H1 (cell line): ENCODE measurements at regions not wholly inside any gene's neighbourhood (a gene's known extent, or its start where the extent isn't known, plus 50 kb on each side); places are given as distances from the start of the nearest gene placed in this dataset.

Experiments
- CTCF ChIA-PET: fragments of 300-600 bp; sonication (Branson Sonifier 250); formaldehyde crosslinking; loops from one replicate; lab custom pipeline; 2021; ENCODE audit not compliant: partially characterized antibody; lab: Charles Lee
- POLR2A ChIA-PET: fragments of 300-600 bp; sonication (Branson Sonifier 250); formaldehyde crosslinking; loops from one replicate; lab custom pipeline; 2021; ENCODE audit warnings: inconsistent platforms; ENCODE audit not compliant: partially characterized antibody; lab: Charles Lee
- DNase-seq, 2 experiments: peaks; one replicate each; pipeline versions ENCODE4 v3.0.0 to v3.0.0-alpha.2; 2010 to 2022; ENCODE audit warnings: low spot score in 2 of 2, low read depth in 1 of 2, mixed read lengths in 1 of 2
- FAIRE-seq: peaks from 2 replicates; lab custom pipeline; 2011; peaks lifted over from hg19 to GRCh38; lab: Jason Lieb, UNC
- H2AFZ ChIP-seq: 2 replicates; pipeline ENCODE4 v1.8.1; 2012; ENCODE audit warnings: low read length, inconsistent platforms
- H2AK5ac ChIP-seq: 2 replicates; pipeline ENCODE4 v1.6.1; 2013; ENCODE audit warnings: low read depth, low read length
- H2BK120ac ChIP-seq: replicated peaks from 2 replicates; pipeline ENCODE3; 2013; ENCODE audit warnings: low read depth, low read length, inconsistent platforms
- H2BK12ac ChIP-seq: 2 replicates; pipeline ENCODE4 v1.6.1; 2013; ENCODE audit warnings: low read depth, low read length
- H2BK15ac ChIP-seq: 2 replicates; pipeline ENCODE4 v1.6.1; 2013; ENCODE audit warnings: low read length
- H2BK20ac ChIP-seq: 2 replicates; pipeline ENCODE4 v1.6.1; 2013; ENCODE audit warnings: low read length
- H2BK5ac ChIP-seq: 2 replicates; pipeline ENCODE4 v1.6.1; 2013; ENCODE audit warnings: low read depth, low read length
- H3K14ac ChIP-seq: 2 replicates; pipeline ENCODE4 v1.6.1; 2013; ENCODE audit warnings: inconsistent platforms; ENCODE audit not compliant: insufficient read length
- H3K18ac ChIP-seq: 2 replicates; pipeline ENCODE4 v1.6.1; 2013; ENCODE audit warnings: low read length; ENCODE audit errors: extremely low read depth
- H3K23ac ChIP-seq: 2 replicates; pipeline ENCODE4 v1.6.1; 2013; ENCODE audit warnings: inconsistent platforms; ENCODE audit not compliant: insufficient read length
- H3K23me2 ChIP-seq: 2 replicates; pipeline ENCODE4 v1.6.1; 2013; ENCODE audit warnings: low read depth, low read length
- H3K27ac ChIP-seq: 2 replicates; pipeline ENCODE4 v1.6.1; 2011; ENCODE audit warnings: low read depth, low read length, inconsistent platforms
- H3K27me3 ChIP-seq, 4 experiments: replicated peaks in 1 of 4; 1 replicate in 1 of 4; 2 replicates in 3 of 4; pipeline versions ENCODE4 v1.6.1 to v1.8.1; 2011 to 2013; ENCODE audit warnings: low read length in 3 of 4, mild to moderate bottlenecking in 3 of 4, inconsistent platforms in 2 of 4, mixed read lengths in 2 of 4, moderate library complexity in 1 of 4; ENCODE audit not compliant: control insufficient read depth in 3 of 4, insufficient read depth in 3 of 4; ENCODE audit errors: extremely low read depth in 1 of 4
- H3K36me3 ChIP-seq, 4 experiments: 2 replicates each; pipeline versions ENCODE4 v1.6.1 to v1.8.1; 2011 to 2013; ENCODE audit warnings: mild to moderate bottlenecking in 4 of 4, low read length in 3 of 4, moderate library complexity in 2 of 4, control low read depth in 1 of 4, inconsistent platforms in 1 of 4; ENCODE audit not compliant: insufficient read depth in 4 of 4, control insufficient read depth in 2 of 4
- H3K4ac ChIP-seq: replicated peaks from 2 replicates; pipeline ENCODE3; 2013; ENCODE audit warnings: low read length, low read depth, mixed read lengths, inconsistent platforms; ENCODE audit not compliant: insufficient read length
- H3K4me1 ChIP-seq, 4 experiments: replicated peaks in 1 of 4; 1 replicate in 1 of 4; 2 replicates in 3 of 4; pipeline versions ENCODE4 v1.6.1 to v1.8.1; 2011 to 2013; ENCODE audit warnings: low read length in 3 of 4, inconsistent platforms in 2 of 4, mixed read lengths in 1 of 4; ENCODE audit not compliant: insufficient read depth in 4 of 4, control insufficient read depth in 3 of 4
- H3K4me2 ChIP-seq, 2 experiments: 2 replicates each; pipeline versions ENCODE4 v1.6.1 to v1.8.1; 2011 to 2013; ENCODE audit warnings: low read depth in 2 of 2, low read length in 2 of 2, control low read depth in 1 of 2, inconsistent platforms in 1 of 2, mild to moderate bottlenecking in 1 of 2; ENCODE audit not compliant: insufficient read depth in 1 of 2
- H3K4me3 ChIP-seq, 4 experiments: fragments of 200-600, 300-600 bp in 1 of 4; sonication (generic), shearing (Covaris generic), sonication (Bioruptor Twin) in 1 of 4; 2 replicates each; pipeline versions ENCODE4 v1.5.1 to v1.8.1; 2011 to 2016; ENCODE audit warnings: low read length in 4 of 4, low read depth in 3 of 4, control low read depth in 2 of 4, inconsistent platforms in 2 of 4, mild to moderate bottlenecking in 2 of 4, mixed read lengths in 1 of 4, moderate library complexity in 1 of 4; ENCODE audit not compliant: insufficient read depth in 2 of 4; ENCODE audit errors: extremely low read depth in 1 of 4
- H3K56ac ChIP-seq: replicated peaks from 2 replicates; pipeline ENCODE3; 2013; ENCODE audit warnings: low read depth, mild to moderate bottlenecking, mixed read lengths, low read length, inconsistent platforms; ENCODE audit not compliant: insufficient read length
- H3K79me1 ChIP-seq: 2 replicates; pipeline ENCODE4 v1.6.1; 2013; ENCODE audit warnings: low read depth, low read length, control low read depth
- H3K79me2 ChIP-seq, 2 experiments: 2 replicates each; pipeline versions ENCODE4 v1.6.1 to v1.8.1; 2012 to 2013; ENCODE audit warnings: low read length in 2 of 2, mild to moderate bottlenecking in 2 of 2, inconsistent platforms in 1 of 2; ENCODE audit not compliant: insufficient read depth in 2 of 2, control insufficient read depth in 1 of 2
- H3K9ac ChIP-seq, 4 experiments: replicated peaks in 1 of 4; 1 replicate in 1 of 4; 2 replicates in 3 of 4; pipeline versions ENCODE4 v1.6.1 to v1.8.1; 2011 to 2013; ENCODE audit warnings: low read depth in 3 of 4, low read length in 3 of 4, control low read depth in 2 of 4, mild to moderate bottlenecking in 2 of 4, moderate library complexity in 2 of 4, inconsistent platforms in 1 of 4; ENCODE audit errors: extremely low read depth in 1 of 4
- H3K9me3 ChIP-seq, 2 experiments: 2 replicates each; pipeline versions ENCODE4 v1.6.1 to v1.8.1; 2012 to 2013; ENCODE audit warnings: mild to moderate bottlenecking in 2 of 2, moderate library complexity in 2 of 2, control low read depth in 1 of 2, inconsistent platforms in 1 of 2, low read depth in 1 of 2, low read length in 1 of 2, mixed read lengths in 1 of 2; ENCODE audit not compliant: insufficient read depth in 2 of 2
- H4K20me1 ChIP-seq, 2 experiments: replicated peaks in 1 of 2; 2 replicates each; pipeline versions ENCODE3 to v1.8.1; 2011 to 2013; ENCODE audit warnings: inconsistent platforms in 2 of 2, low read length in 2 of 2, mild to moderate bottlenecking in 1 of 2; ENCODE audit not compliant: insufficient read depth in 2 of 2, control insufficient read depth in 1 of 2
- H4K5ac ChIP-seq: 2 replicates; pipeline ENCODE4 v1.6.1; 2013; ENCODE audit warnings: low read length, low read depth, mixed read lengths, inconsistent platforms; ENCODE audit not compliant: insufficient read length
- H4K8ac ChIP-seq: 2 replicates; pipeline ENCODE4 v1.8.0; 2013; ENCODE audit warnings: mild to moderate bottlenecking, moderate library complexity, low read length, inconsistent platforms; ENCODE audit not compliant: insufficient read depth; ENCODE audit errors: extremely low read depth
- H4K91ac ChIP-seq: replicated peaks from 2 replicates; pipeline ENCODE3; 2013; ENCODE audit warnings: low read length, mixed read lengths, inconsistent platforms; ENCODE audit not compliant: insufficient read length
- ATF2 ChIP-seq: IDR thresholded peaks from 2 replicates; pipeline ENCODE4 v1.6.1; 2012; ENCODE audit warnings: low read length, inconsistent platforms
- BRCA1 ChIP-seq: IDR thresholded peaks from 2 replicates; pipeline ENCODE4 v1.6.1; 2012; ENCODE audit warnings: low read depth, low read length, improper control_type of control experiment
- E2F6 ChIP-seq: IDR thresholded peaks from 2 replicates; pipeline ENCODE4 v1.6.1; 2012; ENCODE audit warnings: inconsistent platforms
- RNF2 ChIP-seq: fragments of 200-900, 300-1000 bp; sonication (generic); IDR thresholded peaks from 2 replicates; pipeline ENCODE4 v1.7.1; 2016; ENCODE audit warnings: borderline replicate concordance, low read depth, mild to moderate bottlenecking, antibody characterized with exemption, low read length; ENCODE audit not compliant: poor library complexity, severe bottlenecking; ENCODE audit errors: missing control alignments
- RXRA ChIP-seq: IDR thresholded peaks from 2 replicates; pipeline ENCODE4 v1.6.1; 2011; ENCODE audit warnings: low read depth, mild to moderate bottlenecking, low read length, moderate library complexity; ENCODE audit not compliant: insufficient read depth
- SAP30 ChIP-seq: fragments of 300-600 bp; sonication (generic); IDR thresholded peaks from 2 replicates; pipeline ENCODE4 v1.7.1; 2012; ENCODE audit warnings: low read length, moderate library complexity, mild to moderate bottlenecking, inconsistent platforms; ENCODE audit not compliant: insufficient read depth, insufficient replicate concordance
- SIN3A ChIP-seq, 2 experiments: IDR thresholded peaks in 1 of 2; conservative IDR thresholded peaks in 1 of 2; 2 replicates each; pipeline ENCODE4 v1.6.1; 2011 to 2012; ENCODE audit warnings: low read length in 2 of 2, improper control_type of control experiment in 1 of 2, low read depth in 1 of 2, mild to moderate bottlenecking in 1 of 2
- SRF ChIP-seq: IDR thresholded peaks from 2 replicates; pipeline ENCODE4 v1.6.1; 2011; ENCODE audit warnings: mild to moderate bottlenecking, low read depth, low read length, moderate library complexity
- TAF1 ChIP-seq: IDR thresholded peaks from 2 replicates; pipeline ENCODE4 v1.6.1; 2011; ENCODE audit warnings: mild to moderate bottlenecking, low read depth, low read length
- USF2 ChIP-seq: IDR thresholded peaks from 2 replicates; pipeline ENCODE4 v1.6.1; 2011; ENCODE audit warnings: low read length, improper control_type of control experiment
- WGBS, 2 experiments: shearing (Covaris generic) in 1 of 2; methylation state at CpG; one replicate each; pipeline versions ENCODE4 v1.1.6 to v1.1.7; 2013 to 2015; ENCODE audit warnings: low lambda C conversion rate in 2 of 2, mixed read lengths in 2 of 2, inconsistent platforms in 1 of 2, low coverage in 1 of 2, missing lambda C conversion rate in 1 of 2; ENCODE audit not compliant: insufficient replicate concordance in 2 of 2, insufficient coverage in 1 of 2, insufficient read length in 1 of 2; ENCODE audit errors: extremely low coverage in 1 of 2, missing lambda C conversion rate in 1 of 2; 5-methylcytosine and 5-hydroxymethylcytosine counted together

- Histone ChIP-seq H3K23me2 (no peaks in the 10 kb centered on the region), H2BK120ac (no peak overlapping the region), H3K18ac (no peak overlapping the region), H2AFZ (no peak overlapping the region), H4K20me1 (no peaks in the 10 kb centered on the region), H4K91ac (no peak overlapping the region), H3K4me2 (no peak overlapping the region), H3K27ac (no peak overlapping the region), H3K9ac (no peak overlapping the region), H3K79me2 (no peaks in the 10 kb centered on the region), H3K56ac (no peak overlapping the region), H2BK12ac (no peak overlapping the region), H3K14ac (no peak overlapping the region), H3K9me3 (no peaks in the 10 kb centered on the region), H3K36me3 (no peaks in the 10 kb centered on the region), H3K23ac (no peak overlapping the region), H3K27me3 (no peaks in the 10 kb centered on the region), H2BK15ac (no peak overlapping the region), H4K5ac (no peak overlapping the region), H2AK5ac (no peak overlapping the region), H3K4ac (no peak overlapping the region), H2BK20ac (no peak overlapping the region), H3K4me3 (no peak overlapping the region), H2BK5ac (no peak overlapping the region), H3K79me1 (no peaks in the 10 kb centered on the region), H4K8ac (no peak overlapping the region), H3K4me1 (no peaks in the 10 kb centered on the region)
- FAIRE-seq (no peak), DNase-seq (no peak)
- ChIA-PET CTCF (no interaction called here), POLR2A (no interaction called here)
- WGBS, 2 experiments = 97% methylated on average over 3 of the region's 3 CpGs; no CpG with 5 or more reads in 1 of the 2 experiments
- no peak for TF ChIP-seq SAP30
- no peak for TF ChIP-seq RXRA
- no peak for TF ChIP-seq TAF1
- TF ChIP-seq USF2 = no peak
- no peak for TF ChIP-seq ATF2
- no peak for TF ChIP-seq BRCA1
- no peak for TF ChIP-seq RNF2
- no peak for TF ChIP-seq SIN3A (conservative IDR thresholded peaks at IDR 0.05 in 1 of 2, IDR thresholded peaks at IDR 0.05 in 1 of 2; ENCODE audit: low read depth in 1 of 2, low read length in 2 of 2)
- no peak for TF ChIP-seq SRF
- no peak for TF ChIP-seq E2F6
These were observed 743.8 kb upstream of the LRRN3 start for GRCh38 chr7:110347081-110347480.
